HFF-Myc (cell line): ENCODE measurements at regions not wholly inside any gene's neighbourhood (a gene's known extent, or its start where the extent isn't known, plus 50 kb on each side); places are given as distances from the start of the nearest gene placed in this dataset.

Source experiments
- DNase-seq: peaks from one replicate; pipeline ENCODE4 v3.0.0-alpha.2; 2011; ENCODE audit warnings: low read depth; ENCODE audit errors: extremely low read depth
- H3K4me3 ChIP-seq: replicated peaks from 2 replicates; pipeline ENCODE4 v1.5.1; 2011; ENCODE audit warnings: low read depth, mild to moderate bottlenecking, control low read depth, low read length
- CTCF ChIP-seq: IDR thresholded peaks from 2 replicates; pipeline ENCODE4 v1.5.1; 2012; ENCODE audit warnings: mild to moderate bottlenecking, low read depth, low read length, control low read depth; ENCODE audit errors: missing control alignments

- no peak for TF ChIP-seq CTCF
- DNase-seq: peak; percentile 38
- H3K4me3 ChIP-seq: no peak overlapping the region
Observed at GRCh38 chr18:43805646-43806194, 528.4 kb upstream of the SYT4 start.

GRCh38 chr18:43812627-43813026 is 535.3 kb upstream of the SYT4 start:
- no peak for TF ChIP-seq CTCF
- H3K4me3 ChIP-seq: no peak overlapping the region
- no peak for DNase-seq

GRCh38 chr18:43819397-43819796 is 542.1 kb upstream of the SYT4 start:
- TF ChIP-seq CTCF: no peak
- H3K4me3 ChIP-seq: no peak overlapping the region
- DNase-seq: no peak

GRCh38 chr18:43819873-43820272 is 542.6 kb upstream of the SYT4 start:
- no peak overlapping the region for H3K4me3 ChIP-seq
- TF ChIP-seq CTCF: no peak

GRCh38 chr18:43825768-43826167 is 548.5 kb upstream of the SYT4 start:
- no peak for TF ChIP-seq CTCF

More at GRCh38 chr18:43819873-43820272, 542.6 kb upstream of the SYT4 start:
- DNase-seq: no peak

GRCh38 chr18:43826215-43826614 is 548.9 kb upstream of the SYT4 start:
- no peak overlapping the region for H3K4me3 ChIP-seq
- no peak for DNase-seq
- no peak for TF ChIP-seq CTCF

More at GRCh38 chr18:43825768-43826167, 548.5 kb upstream of the SYT4 start:
- no peak for DNase-seq
- no peak overlapping the region for H3K4me3 ChIP-seq

GRCh38 chr18:43827311-43827710 is 550.0 kb upstream of the SYT4 start:
- no peak for DNase-seq
- H3K4me3 ChIP-seq: no peak overlapping the region
- no peak for TF ChIP-seq CTCF
